ENCODE measurements at regions not wholly inside any gene's neighbourhood (a gene's known extent, or its start where the extent isn't known, plus 50 kb on each side); places are given as distances from the start of the nearest gene placed in this dataset.
"Not testable (repeated sequence)": the region's sequence is repeated elsewhere in the genome, so short reads cannot be mapped to it uniquely, and the experiment has no call there.

DNA sequence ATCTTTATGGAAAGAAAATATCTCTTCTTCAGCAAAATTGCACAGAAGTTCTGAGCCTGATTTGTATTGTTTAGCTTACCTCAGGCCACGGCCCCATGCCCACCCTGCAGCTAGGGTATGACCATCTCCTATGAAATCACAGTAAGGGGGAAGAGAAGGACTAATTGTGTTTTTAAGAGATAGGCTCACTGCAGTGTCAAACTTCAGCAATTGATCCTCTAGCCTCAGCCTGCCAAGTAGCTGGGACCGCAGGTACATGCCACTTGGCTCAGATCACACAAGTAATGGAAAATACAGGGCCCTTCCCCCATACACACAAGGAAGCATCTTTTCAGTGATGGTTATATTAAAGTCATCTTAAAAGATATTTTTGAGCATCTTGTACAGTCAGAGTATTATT is 60.0 kb downstream of the DMAC1 start:
- DNase-seq (ENCODE audit: low spot score), result no peak

DNA sequence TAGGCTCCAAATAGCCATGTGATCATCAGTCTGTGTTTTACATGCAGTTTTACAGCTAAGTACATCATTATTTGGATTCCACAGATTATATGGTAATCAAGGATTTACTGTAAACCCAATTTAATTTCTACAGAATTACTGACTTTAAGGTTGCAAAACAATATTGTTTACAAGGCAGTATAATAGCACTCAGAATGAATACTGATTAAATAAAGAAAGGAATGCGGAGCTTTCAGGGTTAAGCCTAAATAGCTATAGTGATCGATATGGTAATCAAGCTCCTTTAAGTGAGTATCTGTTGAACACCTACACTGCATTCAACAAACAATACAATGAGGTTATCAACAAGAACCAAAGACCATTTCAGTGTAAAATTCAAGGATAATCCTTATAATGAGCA is 64.3 kb downstream of the DMAC1 start:
- no peak for DNase-seq (ENCODE audit: low spot score)

DNA sequence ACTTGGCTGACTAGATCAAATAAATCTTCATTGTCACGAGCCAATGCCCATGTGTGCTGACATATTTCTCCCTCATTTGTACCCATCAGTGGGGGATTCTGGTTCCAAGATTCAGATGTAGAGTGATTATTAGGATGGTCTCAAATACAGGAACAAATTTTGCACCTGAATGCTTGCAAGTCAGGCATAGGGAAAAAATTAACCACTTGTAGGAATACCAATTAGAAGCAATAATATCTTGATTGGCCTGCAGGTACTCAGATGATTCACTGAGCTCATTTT is 69.5 kb downstream of the DMAC1 start:
- DNase-seq (ENCODE audit: low spot score), result no peak

DNA sequence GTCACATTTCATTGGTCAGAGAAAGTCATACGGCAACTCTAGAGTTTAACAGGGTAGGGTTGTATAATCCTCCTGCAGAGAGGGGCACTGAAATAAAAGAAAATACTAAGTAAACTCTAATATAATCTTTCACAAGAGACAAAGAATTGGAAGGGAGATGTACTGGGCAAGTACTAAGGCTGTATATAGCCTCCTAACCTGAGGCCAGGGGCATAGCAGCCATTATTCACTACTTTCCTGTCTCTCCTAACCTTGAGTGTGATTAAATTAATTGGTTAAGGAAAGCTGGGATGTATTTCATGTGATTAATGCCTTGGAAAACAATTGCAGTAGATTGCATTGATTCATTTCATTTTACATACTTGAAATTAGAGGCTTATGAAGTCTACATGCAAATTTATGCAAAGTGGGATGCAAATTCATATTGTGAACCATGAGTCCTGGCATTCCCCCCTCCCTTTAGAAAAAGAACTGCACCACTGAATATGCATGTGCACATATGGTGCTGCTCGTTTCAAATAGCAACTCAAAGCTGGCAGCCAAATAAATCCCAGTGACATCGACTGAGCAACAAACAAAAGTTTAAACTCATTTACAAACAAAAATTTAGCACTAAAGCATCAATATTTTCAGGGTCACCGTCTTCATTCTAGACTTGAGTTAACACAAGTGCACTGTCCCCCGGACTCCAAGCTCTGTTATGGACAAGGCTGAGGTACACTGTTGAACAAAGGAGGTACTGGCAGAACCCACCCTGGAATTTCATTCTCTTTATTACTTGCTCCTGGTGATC is 70.0 kb downstream of the DMAC1 start:
- DNase-seq (ENCODE audit: low spot score), result no peak

DNA sequence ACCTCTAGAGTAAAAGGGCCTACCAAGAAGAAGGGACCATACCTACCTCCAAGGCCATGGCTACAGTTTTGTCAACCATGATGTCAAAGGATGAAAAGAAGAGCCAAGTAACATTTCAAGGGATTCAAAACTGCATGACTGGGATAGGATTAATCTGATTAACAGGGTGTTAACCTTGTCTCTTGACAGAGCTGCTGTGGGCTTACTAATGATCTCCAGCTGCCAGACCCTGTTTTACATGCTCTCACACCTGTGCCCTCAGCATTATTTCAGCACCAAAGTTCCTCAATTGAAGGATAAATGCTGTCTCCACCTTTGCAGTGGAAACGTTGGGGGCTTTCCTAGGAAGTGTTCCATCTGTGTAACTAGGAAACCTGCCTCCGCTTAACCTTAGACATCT is 78.3 kb downstream of the DMAC1 start:
- DNase-seq (ENCODE audit: low spot score), result no peak

DNA sequence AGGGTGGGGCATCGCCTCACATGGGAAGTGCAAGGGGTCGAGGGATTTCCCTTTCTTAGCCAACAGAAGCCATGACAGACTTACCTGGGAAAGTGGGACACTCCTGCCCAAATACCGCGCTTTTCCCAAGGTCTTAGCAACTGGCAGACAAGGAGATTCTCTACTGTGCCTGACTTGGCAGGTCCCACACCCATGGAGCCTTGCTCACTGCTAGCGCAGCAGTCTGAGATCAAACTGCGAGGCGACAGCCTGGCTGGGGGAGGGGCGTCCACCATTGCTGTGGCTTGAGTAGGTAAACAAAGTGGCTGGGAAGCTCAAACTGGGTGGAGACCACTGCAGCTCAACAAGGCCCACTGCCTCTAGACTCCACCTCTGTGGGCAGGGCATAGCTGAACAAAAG is 86.5 kb downstream of the DMAC1 start:
- DNase-seq (ENCODE audit: low spot score), result not testable (repeated sequence)

DNA sequence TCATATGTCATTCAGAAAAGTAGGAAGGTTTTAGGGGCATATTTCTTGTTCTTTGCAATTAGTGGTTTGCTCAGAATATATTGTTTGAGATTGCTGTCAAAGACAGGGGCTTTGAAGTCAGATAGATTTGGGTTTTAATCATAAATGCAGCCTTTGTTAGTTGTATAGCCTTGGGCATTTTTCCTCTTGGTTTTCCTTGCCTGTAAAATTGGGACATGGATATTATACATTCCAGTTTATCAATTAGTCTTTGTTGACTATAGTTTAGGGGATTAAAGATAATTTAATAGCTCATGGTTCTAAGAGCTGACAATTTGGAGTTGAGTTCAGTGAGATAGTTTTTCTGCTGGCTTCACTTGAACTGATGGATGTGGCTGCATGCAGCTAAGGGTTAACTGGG is 88.9 kb downstream of the DMAC1 start:
- no peak for DNase-seq (ENCODE audit: low spot score)

DNA sequence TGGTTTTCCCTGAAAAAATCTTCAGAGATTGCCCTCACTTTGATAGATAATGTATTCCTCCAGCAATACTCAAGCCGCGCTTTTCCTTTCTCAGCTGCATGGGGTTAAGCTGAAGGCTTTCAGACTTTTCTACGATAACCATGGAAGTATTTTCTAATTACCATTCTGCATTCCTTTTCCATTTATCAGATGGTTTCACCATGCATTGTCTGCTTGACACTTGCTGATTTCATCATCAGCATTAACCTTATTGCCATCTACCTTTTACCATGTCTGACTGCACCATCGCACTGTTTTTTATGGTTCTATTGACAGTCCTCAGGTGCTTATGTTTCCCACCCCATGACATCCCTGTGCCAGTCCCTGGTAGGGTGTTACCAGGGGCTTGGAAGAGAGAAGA is 91.6 kb downstream of the DMAC1 start:
- no peak for DNase-seq (ENCODE audit: low spot score)

DNA sequence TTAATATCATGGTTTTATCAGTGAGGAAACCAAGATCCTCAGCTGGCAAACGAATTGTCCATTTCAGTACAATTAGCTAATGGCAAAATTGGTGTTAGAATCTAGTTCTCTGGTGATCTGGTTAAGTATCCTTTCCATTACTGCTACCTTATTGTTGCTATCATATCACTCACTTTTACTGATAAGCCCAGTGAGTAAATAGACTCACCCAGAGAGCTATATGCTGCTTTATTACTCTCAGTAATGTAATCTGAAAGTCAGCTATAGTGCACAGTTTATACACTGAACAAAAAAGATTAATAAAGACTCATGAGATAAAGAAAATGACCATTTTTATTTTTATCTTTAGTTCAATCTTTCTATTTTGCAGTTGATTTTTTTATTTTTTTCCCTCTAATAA is 95.0 kb downstream of the DMAC1 start:
- DNase-seq (ENCODE audit: low spot score), result no peak

DNA sequence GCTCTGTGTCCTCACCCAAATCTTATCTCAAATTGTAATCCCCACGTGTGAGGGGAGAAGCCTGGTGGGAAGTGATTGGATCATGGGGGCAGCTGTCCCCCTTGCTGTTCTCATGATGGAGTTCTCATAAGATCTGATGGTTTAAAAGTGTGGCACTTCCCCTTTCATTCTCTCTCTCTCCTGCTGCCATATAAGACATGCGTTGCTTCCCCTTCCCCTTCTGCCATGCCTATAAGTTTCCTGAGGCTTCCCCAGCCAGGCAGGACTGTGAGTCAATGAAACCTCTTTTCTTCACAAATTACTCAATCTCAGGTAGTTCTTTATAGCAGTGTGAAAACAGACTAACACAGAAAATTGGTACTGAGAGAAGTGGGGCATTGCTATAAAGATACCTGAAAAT is 107.7 kb downstream of the DMAC1 start:
- DNase-seq (ENCODE audit: low spot score), result no peak

DNA sequence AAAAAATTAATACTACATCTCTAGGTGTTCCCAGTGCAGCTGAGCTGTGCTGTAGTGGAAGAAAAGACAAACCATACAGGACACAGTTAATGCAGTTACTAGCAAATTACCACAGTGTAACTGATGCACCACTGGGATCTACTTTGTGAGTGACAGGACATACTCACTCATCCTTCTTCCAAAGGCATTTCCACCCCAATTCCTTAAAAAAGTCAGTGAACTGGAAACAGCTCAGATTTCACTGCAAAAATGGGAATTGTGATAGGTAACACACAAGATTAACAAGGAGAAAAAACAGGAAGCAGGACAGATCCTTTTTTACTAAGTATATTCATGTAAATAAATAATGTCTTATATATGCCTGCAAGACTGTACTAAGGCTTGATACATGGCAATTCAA is 109.6 kb downstream of the DMAC1 start:
- DNase-seq (ENCODE audit: low spot score), result no peak

DNA sequence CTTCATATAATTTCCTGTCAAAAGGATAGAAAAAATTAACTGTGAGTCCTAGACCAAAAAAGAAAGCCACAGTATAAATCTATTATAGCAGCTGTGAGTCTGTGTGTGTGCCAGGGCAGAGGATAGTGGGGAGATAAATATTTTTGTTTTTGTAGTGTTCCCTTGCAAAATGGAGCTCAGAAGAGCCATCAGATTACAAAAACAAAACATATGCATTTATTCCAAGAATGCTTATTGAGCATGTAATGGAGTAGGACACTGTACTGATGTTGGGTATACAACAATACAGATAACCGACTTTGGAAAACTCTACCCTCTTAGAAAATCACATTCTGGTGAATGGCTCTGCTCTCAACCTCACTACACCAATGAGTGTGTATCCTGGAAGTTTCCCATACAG is 111.0 kb downstream of the DMAC1 start:
- DNase-seq (ENCODE audit: low spot score), result no peak

DNA sequence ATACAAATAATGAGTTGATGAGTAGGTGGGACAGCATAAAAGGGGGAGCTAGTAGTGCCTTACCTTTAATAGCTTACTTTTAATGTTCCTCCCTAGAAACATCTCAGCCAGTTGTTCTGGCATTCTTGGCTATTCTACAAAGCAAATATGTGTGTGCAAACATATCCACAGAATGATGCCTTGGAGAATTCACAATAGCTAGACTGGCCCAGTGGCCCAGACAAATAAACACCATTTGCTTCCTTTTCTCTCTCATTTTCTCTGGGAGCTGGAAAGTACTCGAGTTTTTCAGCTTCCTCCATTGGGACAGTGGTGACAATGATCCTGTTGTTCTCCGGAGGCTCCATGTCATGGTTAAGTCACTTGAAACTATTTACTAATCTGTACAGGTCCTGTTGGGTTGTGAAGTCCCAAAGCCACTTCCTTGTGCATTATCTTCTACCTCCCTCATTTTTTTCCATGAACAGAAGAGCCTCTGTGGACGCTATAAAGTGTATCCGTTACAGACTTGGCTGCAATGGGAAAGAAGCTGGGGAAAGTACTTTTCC is 122.9 kb downstream of the DMAC1 start:
- DNase-seq (ENCODE audit: low spot score), result no peak

DNA sequence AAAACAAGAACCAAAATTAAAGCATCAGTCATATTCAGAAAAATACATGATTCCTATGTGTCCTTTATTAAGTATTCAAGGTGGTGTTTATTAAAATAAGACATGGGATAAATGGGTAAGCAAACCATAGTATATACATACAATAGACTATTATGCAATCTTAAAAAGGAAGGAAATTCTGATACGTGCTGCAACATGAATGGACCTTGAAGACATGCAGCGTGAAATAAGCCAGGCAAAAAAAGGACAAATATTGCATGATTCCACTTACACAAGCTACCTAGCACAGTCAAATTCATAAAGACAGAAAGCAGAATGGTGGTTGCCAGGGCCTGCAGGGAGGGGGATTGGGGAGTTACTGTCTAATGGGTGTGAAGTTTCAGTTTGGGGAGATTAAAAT is 127.7 kb downstream of the DMAC1 start:
- no peak for DNase-seq (ENCODE audit: low spot score)

DNA sequence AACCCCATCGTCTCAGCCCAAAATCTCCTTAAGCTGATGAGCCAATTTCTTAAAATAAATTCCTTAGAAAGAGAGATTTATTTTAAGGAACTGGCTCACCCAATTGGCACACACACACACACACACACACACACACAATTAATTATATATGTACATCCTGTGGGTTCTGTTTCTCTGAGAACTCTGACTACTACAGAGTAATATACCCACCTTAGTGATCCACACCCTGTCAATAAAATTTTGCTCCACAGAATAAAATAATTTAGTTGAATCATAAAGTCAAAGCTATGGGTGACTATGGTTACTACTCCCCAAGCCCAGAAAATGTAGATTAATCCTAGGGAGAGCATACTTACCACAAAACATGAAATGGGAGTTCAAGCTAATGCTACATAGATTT is 131.0 kb downstream of the DMAC1 start:
- DNase-seq (ENCODE audit: low spot score), result no peak

DNA sequence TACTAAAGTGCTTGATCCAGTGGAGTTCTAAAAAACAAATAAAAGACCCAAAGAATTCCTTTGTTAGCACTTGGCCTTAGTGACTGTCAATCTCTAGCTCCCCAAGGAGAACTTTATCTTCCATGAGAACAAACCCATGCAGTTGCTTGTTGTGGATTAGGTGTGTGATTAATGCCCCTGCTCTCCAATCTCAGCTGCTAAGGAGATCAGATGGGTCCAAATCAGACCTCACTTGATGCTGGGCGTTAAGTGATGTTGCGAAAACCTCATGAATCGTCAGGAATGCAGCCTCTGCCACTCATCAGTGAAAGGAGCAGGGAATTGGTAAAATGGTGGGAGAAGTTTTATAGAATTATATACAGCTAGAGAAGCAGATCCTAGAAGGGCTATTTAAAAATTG is 133.7 kb downstream of the DMAC1 start:
- no peak for DNase-seq (ENCODE audit: low spot score)

DNA sequence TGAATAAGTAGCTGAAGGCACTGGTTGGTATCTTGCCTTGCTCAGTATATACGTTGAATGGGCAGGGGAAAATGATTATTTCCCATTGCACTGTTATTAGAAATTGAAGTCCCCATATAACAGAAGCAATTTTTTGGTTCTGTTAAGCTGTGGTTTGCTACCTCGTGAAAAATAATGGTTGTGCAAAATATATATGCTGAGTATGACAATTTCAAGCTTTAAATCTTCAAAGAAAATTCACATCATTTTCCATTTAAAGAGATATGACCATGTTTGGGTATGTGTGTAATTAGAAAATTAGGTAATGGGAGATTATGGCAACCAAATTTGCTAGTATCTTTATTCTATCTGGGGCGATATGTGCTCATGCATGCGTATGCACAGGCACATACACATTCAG is 139.8 kb downstream of the DMAC1 start:
- no peak for DNase-seq (ENCODE audit: low spot score)

DNA sequence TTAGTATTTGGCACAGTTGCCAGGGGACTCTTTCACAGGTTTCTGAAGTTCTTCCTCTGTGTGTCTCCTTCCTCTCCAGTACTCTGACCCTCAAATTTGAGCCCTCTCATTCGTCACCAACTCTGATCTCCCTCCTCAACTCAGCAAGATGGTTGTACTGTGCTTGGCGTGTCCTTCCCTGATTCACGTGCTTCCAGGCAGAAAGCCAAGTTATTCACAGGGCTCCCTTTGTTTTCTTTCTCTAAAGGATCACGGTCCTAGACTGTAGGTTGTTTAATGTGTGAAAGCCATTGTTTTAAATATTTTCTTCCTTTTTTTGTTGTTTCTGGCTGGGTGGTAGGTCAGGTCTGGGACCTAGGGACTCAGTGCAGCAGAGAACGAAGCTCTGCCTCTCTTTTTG is 142.9 kb downstream of the DMAC1 start:
- DNase-seq (ENCODE audit: low spot score), result no peak

DNA sequence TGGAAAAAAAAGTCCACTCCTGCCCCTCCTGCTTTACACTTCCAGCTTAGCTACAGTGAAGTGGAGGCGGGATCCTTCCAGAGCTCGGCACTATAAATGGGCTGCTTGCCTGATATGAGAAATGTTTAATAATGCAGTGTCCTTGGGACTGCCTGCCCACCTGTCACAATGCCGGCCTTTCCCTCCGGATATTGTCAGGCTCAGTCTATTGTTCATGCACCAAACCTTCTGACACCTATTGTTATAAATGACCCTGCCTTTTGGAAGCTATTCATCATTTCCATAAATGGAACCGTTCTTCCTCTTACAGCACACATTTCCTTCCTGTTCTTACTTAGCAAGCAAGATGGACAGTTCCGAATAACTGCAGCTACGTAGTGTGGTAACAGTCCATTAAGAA is 146.3 kb downstream of the DMAC1 start:
- no peak for DNase-seq (ENCODE audit: low spot score)

DNA sequence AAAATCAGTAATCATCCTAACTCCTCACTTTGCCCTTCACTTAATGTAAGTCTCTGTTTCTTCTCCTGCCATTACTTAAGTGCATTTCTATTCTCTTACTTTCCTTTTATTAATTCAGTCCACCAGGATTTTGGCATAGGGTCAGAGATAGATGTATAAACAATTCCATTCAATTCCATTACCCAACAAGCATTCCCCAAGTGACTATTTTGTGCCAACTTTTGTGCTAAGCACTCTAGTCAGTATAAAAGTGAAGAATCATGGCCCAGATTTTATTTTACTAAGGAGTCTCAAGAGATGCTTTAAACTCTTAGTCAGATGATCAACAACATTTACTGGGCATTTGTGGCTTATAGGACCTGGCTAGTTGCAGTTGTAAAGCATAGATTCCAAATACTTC is 159.3 kb downstream of the DMAC1 start:
- DNase-seq (ENCODE audit: low spot score), result no peak

DNA sequence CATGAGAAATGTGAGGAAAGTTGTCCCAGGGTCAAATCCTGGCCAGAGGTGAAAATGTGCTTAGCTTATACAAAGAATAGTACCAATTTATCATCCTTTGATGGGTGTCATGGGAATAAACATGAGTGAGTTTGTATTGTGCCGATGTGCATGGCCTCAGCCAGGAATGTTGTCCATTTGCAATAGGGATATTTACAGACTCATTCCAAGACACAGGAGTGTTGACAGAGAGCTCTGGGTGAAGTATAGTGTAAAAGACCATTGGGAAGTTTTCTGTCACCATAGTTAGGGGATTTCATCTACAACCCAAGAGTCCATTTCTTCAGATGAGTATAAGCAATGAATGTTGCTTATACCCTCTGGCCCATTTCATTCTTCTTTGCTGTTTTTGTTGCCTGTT is 160.1 kb downstream of the DMAC1 start:
- DNase-seq (ENCODE audit: low spot score), result no peak

DNA sequence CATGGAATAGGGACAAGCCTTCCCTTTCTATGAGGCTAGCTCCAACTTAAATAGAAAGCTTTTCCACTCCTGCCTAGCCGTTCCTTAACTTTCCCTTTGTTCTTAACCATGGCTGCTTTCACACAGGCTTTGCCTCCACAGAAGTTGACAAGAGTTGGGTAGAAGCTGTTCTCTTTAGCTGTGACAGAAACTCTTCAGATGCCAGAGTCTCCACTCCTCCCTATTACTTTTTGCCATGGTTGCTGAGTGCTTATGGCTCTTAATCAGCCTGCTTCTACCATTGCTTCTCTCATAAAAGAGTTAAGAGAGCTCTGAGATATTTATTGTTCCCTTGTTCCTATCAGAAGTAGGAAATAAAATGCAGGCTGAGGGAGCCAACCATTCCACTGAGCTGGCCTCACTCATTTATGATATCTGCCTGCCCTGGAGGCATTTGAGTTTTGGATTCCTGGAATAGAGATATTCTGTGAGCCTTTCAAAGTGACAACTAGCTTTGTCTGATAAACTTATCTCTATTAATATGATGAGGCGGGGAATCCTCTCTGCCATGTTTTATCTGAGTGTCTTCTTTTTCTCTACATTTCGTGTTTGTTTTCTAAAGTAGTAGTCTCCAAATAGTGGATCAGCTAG is 162.6 kb downstream of the DMAC1 start:
- no peak for DNase-seq (ENCODE audit: low spot score)

DNA sequence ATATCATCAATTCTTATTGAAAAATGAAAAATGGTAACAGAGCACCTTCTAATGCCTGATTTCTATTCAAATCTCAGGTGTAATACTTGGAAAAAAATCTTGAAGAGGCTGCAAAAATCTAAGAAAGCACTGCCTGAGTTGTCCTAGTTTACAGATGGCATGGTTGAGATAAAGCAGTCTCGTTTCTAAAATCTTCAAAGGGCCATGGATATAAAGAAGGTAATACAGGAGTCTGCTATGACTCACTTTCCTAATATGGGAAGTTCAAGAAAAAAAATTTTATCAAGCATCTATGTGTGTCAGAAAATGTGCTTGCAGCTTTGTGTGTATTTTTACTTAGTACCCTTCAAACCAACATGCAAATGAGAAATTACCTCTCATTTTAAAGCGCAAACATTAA is 163.3 kb downstream of the DMAC1 start:
- DNase-seq (ENCODE audit: low spot score), result no peak

DNA sequence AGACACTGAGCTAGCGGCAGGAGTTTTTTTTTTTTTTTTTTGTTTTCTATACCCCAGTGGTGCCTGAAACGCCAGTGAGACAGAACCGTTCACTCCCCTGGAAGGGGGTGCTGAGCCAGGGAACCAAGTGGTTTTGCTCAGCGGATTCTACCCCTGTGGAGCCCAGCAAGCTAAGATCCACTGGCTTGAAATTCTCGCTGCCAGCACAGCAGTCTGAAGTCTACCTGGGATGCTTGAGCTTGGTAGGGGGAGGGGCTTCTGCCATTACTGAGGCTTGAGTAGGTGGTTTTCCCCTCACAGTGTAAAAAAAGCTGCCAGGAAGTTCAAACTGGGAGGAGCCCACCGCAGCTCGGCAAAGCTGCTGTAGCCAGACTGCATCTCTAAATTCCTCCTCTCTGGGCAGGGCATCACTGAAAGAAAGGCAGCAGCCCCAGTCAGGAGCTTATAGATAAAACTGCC is 173.0 kb downstream of the DMAC1 start:
- not testable (repeated sequence) for DNase-seq (ENCODE audit: low spot score)
